IMR-90 (cell line): ENCODE measurements at regions not wholly inside any gene's neighbourhood (a gene's known extent, or its start where the extent isn't known, plus 50 kb on each side); places are given as distances from the start of the nearest gene placed in this dataset.

Source experiments
- ATAC-seq: fragments of 200-7000 bp; cut with Tn5 transposase; 2 replicates; pipeline ENCODE4 v1.9.1; 2020; ENCODE audit warnings: low read depth, mild to moderate bottlenecking, moderate library complexity
- BruUV-seq: library from RNA; stranded (reverse); fragments of 400-500 nt; replicated peaks from 2 replicates; lab custom pipeline; 2021; lab: Mats Ljungman, UMichigan
- CTCF ChIA-PET: fragments of 300-600 bp; formaldehyde crosslinking; extraction: SDS; loops from one replicate; lab custom pipeline; 2021; ENCODE audit warnings: antibody characterized with exemption; lab: Yijun Ruan, JAX
- POLR2A ChIA-PET: fragments of 300-600 bp; sonication (Branson Sonifier 250); formaldehyde crosslinking; loops from one replicate; lab custom pipeline; 2022; ENCODE audit warnings: antibody characterized with exemption; ENCODE audit not compliant: unreplicated experiment; lab: Charles Lee
- DNase-seq: peaks from one replicate; pipeline ENCODE4 v3.0.0; 2013
- H2AFZ ChIP-seq: replicated peaks from 2 replicates; pipeline ENCODE3; 2013; ENCODE audit warnings: low read length, mild to moderate bottlenecking; ENCODE audit not compliant: poor library complexity
- H2AK5ac ChIP-seq: 2 replicates; pipeline ENCODE4 v1.6.1; 2013; ENCODE audit warnings: low read depth, low read length, inconsistent platforms
- H2AK9ac ChIP-seq: replicated peaks from 2 replicates; pipeline ENCODE3; 2013; ENCODE audit warnings: mild to moderate bottlenecking, low read depth, low read length, moderate library complexity; ENCODE audit not compliant: poor library complexity
- H2BK120ac ChIP-seq: 2 replicates; pipeline ENCODE4 v1.6.1; 2013; ENCODE audit warnings: low read depth, low read length, inconsistent platforms
- H2BK15ac ChIP-seq: 3 replicates; pipeline ENCODE4 v1.6.1; 2013; ENCODE audit warnings: low read depth, low read length, inconsistent platforms
- H2BK20ac ChIP-seq: 2 replicates; pipeline ENCODE4 v1.6.1; 2013; ENCODE audit warnings: low read depth, mild to moderate bottlenecking, inconsistent platforms, low read length, moderate library complexity
- H2BK5ac ChIP-seq: 2 replicates; pipeline ENCODE4 v1.6.1; 2013; ENCODE audit warnings: mild to moderate bottlenecking, low read depth, low read length, inconsistent platforms; ENCODE audit not compliant: poor library complexity, severe bottlenecking
- H3K14ac ChIP-seq: replicated peaks from 2 replicates; pipeline ENCODE4 v1.6.1; 2013; ENCODE audit warnings: low read depth, low read length, inconsistent platforms
- H3K18ac ChIP-seq: 2 replicates; pipeline ENCODE4 v1.6.1; 2013; ENCODE audit warnings: low read depth, low read length, control low read depth
- H3K23ac ChIP-seq: 2 replicates; pipeline ENCODE4 v1.6.1; 2013; ENCODE audit warnings: low read depth, low read length, inconsistent platforms
- H3K27ac ChIP-seq: 2 replicates; pipeline ENCODE4 v1.5.1; 2013; ENCODE audit warnings: mild to moderate bottlenecking, control low read depth, low read length; ENCODE audit not compliant: insufficient read depth
- H3K27me3 ChIP-seq: 2 replicates; pipeline ENCODE4 v1.6.1; 2013; ENCODE audit warnings: low read length; ENCODE audit not compliant: control insufficient read depth, insufficient read depth
- H3K36me3 ChIP-seq: 2 replicates; pipeline ENCODE4 v1.6.1; 2013; ENCODE audit warnings: low read length, mixed read lengths; ENCODE audit not compliant: control insufficient read depth, insufficient read depth
- H3K4ac ChIP-seq: 2 replicates; pipeline ENCODE4 v1.6.1; 2013; ENCODE audit warnings: low read depth, low read length, inconsistent platforms
- H3K4me1 ChIP-seq: 2 replicates; pipeline ENCODE4 v1.6.1; 2013; ENCODE audit warnings: low read length, mixed read lengths; ENCODE audit not compliant: control insufficient read depth, insufficient read depth
- H3K4me2 ChIP-seq: 2 replicates; pipeline ENCODE4 v1.6.1; 2013; ENCODE audit warnings: low read depth, mild to moderate bottlenecking, control low read depth, low read length, moderate library complexity
- H3K4me3 ChIP-seq: 2 replicates; pipeline ENCODE4 v1.5.1; 2013; ENCODE audit warnings: low read depth, mild to moderate bottlenecking, control low read depth, low read length, moderate library complexity; ENCODE audit not compliant: insufficient read depth
- H3K56ac ChIP-seq: 2 replicates; pipeline ENCODE4 v1.6.1; 2013; ENCODE audit warnings: low read length, inconsistent platforms; ENCODE audit not compliant: insufficient read depth; ENCODE audit errors: extremely low read depth
- H3K79me1 ChIP-seq, 2 experiments: 2 replicates each; pipeline ENCODE4 v1.6.1; 2013; ENCODE audit warnings: low read length in 2 of 2, inconsistent platforms in 1 of 2, low read depth in 1 of 2
- H3K9ac ChIP-seq: 2 replicates; pipeline ENCODE4 v1.6.1; 2013; ENCODE audit warnings: low read depth, low read length, control low read depth
- H3K9me1 ChIP-seq: 2 replicates; pipeline ENCODE4 v1.6.1; 2013; ENCODE audit warnings: low read length, inconsistent platforms; ENCODE audit not compliant: insufficient read depth
- H3K9me3 ChIP-seq: 2 replicates; pipeline ENCODE4 v1.6.1; 2013; ENCODE audit warnings: low read length; ENCODE audit not compliant: control insufficient read depth, insufficient read depth
- H4K20me1 ChIP-seq: 2 replicates; pipeline ENCODE4 v1.6.1; 2013; ENCODE audit warnings: low read length, inconsistent platforms; ENCODE audit not compliant: insufficient read depth
- H4K5ac ChIP-seq: 2 replicates; pipeline ENCODE4 v1.6.1; 2013; ENCODE audit warnings: mild to moderate bottlenecking, low read depth, low read length, control low read depth
- H4K8ac ChIP-seq, 2 experiments: 2 replicates each; pipeline ENCODE4 v1.6.1; 2013; ENCODE audit warnings: low read depth in 2 of 2, low read length in 2 of 2, control low read depth in 1 of 2, inconsistent platforms in 1 of 2
- H4K91ac ChIP-seq: 2 replicates; pipeline ENCODE4 v1.6.1; 2013; ENCODE audit warnings: low read depth, low read length, inconsistent platforms; ENCODE audit not compliant: insufficient read depth
- CEBPB ChIP-seq: IDR thresholded peaks from 2 replicates; pipeline ENCODE4 v1.6.1; 2012; ENCODE audit warnings: low read depth, low read length, improper control_type of control experiment
- CHD1 ChIP-seq: IDR thresholded peaks from 2 replicates; pipeline ENCODE4 v1.6.1; 2012; ENCODE audit warnings: low read depth, low read length, improper control_type of control experiment
- CTCF ChIP-seq: conservative IDR thresholded peaks from 2 replicates; pipeline ENCODE4 v1.5.1; 2012; ENCODE audit warnings: mild to moderate bottlenecking, low read depth, low read length, improper control_type of control experiment
- MAFK ChIP-seq: IDR thresholded peaks from 2 replicates; pipeline ENCODE4 v1.6.1; 2012; ENCODE audit warnings: low read depth, low read length, improper control_type of control experiment
- MXI1 ChIP-seq: IDR thresholded peaks from 2 replicates; pipeline ENCODE4 v1.6.1; 2012; ENCODE audit warnings: low read depth, mild to moderate bottlenecking, low read length, moderate library complexity, borderline replicate concordance
- NFE2L2 ChIP-seq: fragments of 150-350 bp; IDR thresholded peaks from 2 replicates; pipeline ENCODE4 v1.6.1; 2016; ENCODE audit warnings: low read depth, mild to moderate bottlenecking, low read length
- POLR2A ChIP-seq: IDR thresholded peaks from 2 replicates; pipeline ENCODE4 v1.6.1; 2012; ENCODE audit warnings: mild to moderate bottlenecking, low read depth, low read length
- USF2 ChIP-seq: fragments of 150-350 bp; IDR thresholded peaks from 2 replicates; pipeline ENCODE4 v1.6.1; 2017; ENCODE audit warnings: mild to moderate bottlenecking, antibody characterized with exemption, low read length, low read depth
- WGBS, 2 experiments: methylation state at CpG; one replicate each; pipeline versions ENCODE4 v1.1.5 to v1.1.7; 2013; ENCODE audit warnings: missing lambda C conversion rate in 2 of 2; ENCODE audit not compliant: insufficient read length in 1 of 2; ENCODE audit errors: extremely low coverage in 2 of 2; 5-methylcytosine and 5-hydroxymethylcytosine counted together
- dilution Hi-C: fragments of 300-500 bp; cut with HindIII; formaldehyde crosslinking; loops from one replicate; pipeline ENCODE4 v1.14.3; 2018; ENCODE audit warnings: low sequenced_read_pairs; ENCODE audit not compliant: unreplicated experiment
- in situ Hi-C: fragments of 300-500 bp; cut with MboI; formaldehyde crosslinking; loops from 3 replicates; pipeline ENCODE4 v1.14.3; 2019; ENCODE audit warnings: low sequenced_read_pairs, inconsistent platforms, mixed read lengths
- intact Hi-C: fragments of 100-400 bp; cut with micrococcal nuclease; formaldehyde crosslinking; loops from 2 replicates; pipeline ENCODE4 v1.10.0; 2022

GRCh38 chr3:95338446-95338845, 1275.6 kb downstream of the NSUN3 start:
- H3K9ac ChIP-seq, result no peak overlapping the region
- no peak overlapping the region for H2BK5ac ChIP-seq
- H4K20me1 ChIP-seq, result no peaks in the 10 kb centered on the region
- H2BK20ac ChIP-seq, result no peak overlapping the region
- DNase-seq (no peak), ATAC-seq (no peak)
- BruUV-seq, result no TSS peak
- in situ Hi-C loops, result no loop called here
- H2AK5ac ChIP-seq, result no peak overlapping the region
- no peak overlapping the region for H3K23ac ChIP-seq
- no peaks in the 10 kb centered on the region for H3K79me1 ChIP-seq
- no peak overlapping the region for H3K4me3 ChIP-seq
- no peak overlapping the region for H2AK9ac ChIP-seq
- ChIA-PET CTCF (no interaction called here), POLR2A (no interaction called here)
- no peaks in the 10 kb centered on the region for H3K9me1 ChIP-seq
- no peak overlapping the region for H3K56ac ChIP-seq
- H3K36me3 ChIP-seq, result no peaks in the 10 kb centered on the region
- H2BK15ac ChIP-seq, result no peak overlapping the region
- TF ChIP-seq CTCF (no peak), CEBPB (no peak), USF2 (no peak), NFE2L2 (no peak), POLR2A (no peak), MXI1 (no peak), CHD1 (no peak), MAFK (no peak)
- H3K4me2 ChIP-seq, result no peak overlapping the region
- H3K27ac ChIP-seq, result no peak overlapping the region
- H4K5ac ChIP-seq, result no peak overlapping the region
- H2BK120ac ChIP-seq, result no peak overlapping the region
- H4K8ac ChIP-seq, result no peak overlapping the region
- no CpG with 5 or more reads among the region's 1 CpG for WGBS, 2 experiments
- intact Hi-C loops, result no loop called here
- no peaks in the 10 kb centered on the region for H3K4me1 ChIP-seq
- H3K27me3 ChIP-seq, result no peaks in the 10 kb centered on the region
- no peak overlapping the region for H2AFZ ChIP-seq
- H3K14ac ChIP-seq, result no peak overlapping the region
- no peak overlapping the region for H3K4ac ChIP-seq
- dilution Hi-C loops, result no loop called here
- peaks cover 3% of the 10 kb centered on the region; the same call in 1 of the 2 replicates for H3K9me3 ChIP-seq
- H3K18ac ChIP-seq, result no peak overlapping the region
- H4K91ac ChIP-seq, result no peak overlapping the region
